GM18907 (cell line): ENCODE measurements at regions not wholly inside any gene's neighbourhood (a gene's known extent, or its start where the extent isn't known, plus 50 kb on each side); places are given as distances from the start of the nearest gene placed in this dataset.
"Not testable (repeated sequence)": the region's sequence is repeated elsewhere in the genome, so short reads cannot be mapped to it uniquely, and the experiment has no call there.

Experiments
- ATAC-seq: cut with Tn5 transposase; IDR thresholded peaks from one replicate; pipeline ENCODE4 v1.9.1; 2021; ENCODE audit warnings: mild to moderate bottlenecking, moderate library complexity; ENCODE audit not compliant: unreplicated experiment

- no peak for ATAC-seq
Observed at GRCh38 chr2:149885946-149886345, 298.4 kb upstream of the MMADHC start.

GRCh38 chr2:149885468-149885867 is 297.9 kb upstream of the MMADHC start:
- no peak for ATAC-seq

GRCh38 chr2:149884871-149885270 is 297.3 kb upstream of the MMADHC start:
- ATAC-seq, result no peak

- ATAC-seq, result no peak
Observed at GRCh38 chr2:149877913-149878312, 290.3 kb upstream of the MMADHC start.

- no peak for ATAC-seq
Observed at GRCh38 chr2:149877074-149877473, 289.5 kb upstream of the MMADHC start.

GRCh38 chr2:149873936-149874335 is 286.4 kb upstream of the MMADHC start:
- ATAC-seq, result no peak

GRCh38 chr2:149872638-149873150 is 285.1 kb upstream of the MMADHC start:
- ATAC-seq, result no peak

GRCh38 chr2:149872041-149872440 is 284.5 kb upstream of the MMADHC start:
- ATAC-seq, result no peak

GRCh38 chr2:149871091-149871885 is 283.7 kb upstream of the MMADHC start:
- no peak for ATAC-seq

GRCh38 chr2:149863227-149863626 is 275.7 kb upstream of the MMADHC start:
- ATAC-seq, result no peak

GRCh38 chr2:149861034-149861433 is 273.5 kb upstream of the MMADHC start:
- ATAC-seq, result no peak

- no peak for ATAC-seq
Observed at GRCh38 chr2:149860276-149860921, 272.8 kb upstream of the MMADHC start.

- no peak for ATAC-seq
Observed at GRCh38 chr2:149858901-149859634, 271.5 kb upstream of the MMADHC start.

- no peak for ATAC-seq
Observed at GRCh38 chr2:149858216-149858615, 270.6 kb upstream of the MMADHC start.

- no peak for ATAC-seq
Observed at GRCh38 chr2:149857344-149857743, 269.8 kb upstream of the MMADHC start.

- not testable (repeated sequence) for ATAC-seq
Observed at GRCh38 chr2:149855859-149856258, 268.3 kb upstream of the MMADHC start.

GRCh38 chr2:149849591-149849990 is 262.0 kb upstream of the MMADHC start:
- ATAC-seq, result no peak

GRCh38 chr2:149849136-149849535 is 261.6 kb upstream of the MMADHC start:
- ATAC-seq, result no peak

- ATAC-seq, result no peak
Observed at GRCh38 chr2:149841396-149841795, 253.8 kb upstream of the MMADHC start.

- no peak for ATAC-seq
Observed at GRCh38 chr2:149832324-149832723, 244.7 kb upstream of the MMADHC start.

GRCh38 chr2:149828520-149829210 is 241.1 kb upstream of the MMADHC start:
- ATAC-seq, result no peak
